LNCaP clone FGC (cell line): ENCODE measurements at regions not wholly inside any gene's neighbourhood (a gene's known extent, or its start where the extent isn't known, plus 50 kb on each side); places are given as distances from the start of the nearest gene placed in this dataset.
"Not testable (repeated sequence)": the region's sequence is repeated elsewhere in the genome, so short reads cannot be mapped to it uniquely, and the experiment has no call there.

Experiments used
- DNase-seq: peaks from one replicate; pipeline ENCODE4 v3.0.0-alpha.2; 2011; ENCODE audit warnings: low read depth
- H3K4me3 ChIP-seq: 2 replicates; pipeline ENCODE4 v1.5.1; 2011; ENCODE audit warnings: mild to moderate bottlenecking, low read depth, low read length, control low read depth
- CTCF ChIP-seq: IDR thresholded peaks from 2 replicates; pipeline ENCODE4 v1.5.1; 2012; ENCODE audit warnings: mild to moderate bottlenecking; ENCODE audit not compliant: control insufficient read depth, insufficient read depth; ENCODE audit errors: extremely low read depth

- no peak overlapping the region for H3K4me3 ChIP-seq
- TF ChIP-seq CTCF = no peak
- no peak for DNase-seq
These were observed 129.9 kb upstream of the ITGB1 start for GRCh38 chr10:33087922-33088321.

- DNase-seq = no peak
- no peak for TF ChIP-seq CTCF
- H3K4me3 ChIP-seq = no peak overlapping the region
These were observed 129.1 kb upstream of the ITGB1 start for GRCh38 chr10:33087152-33087551.

DNA sequence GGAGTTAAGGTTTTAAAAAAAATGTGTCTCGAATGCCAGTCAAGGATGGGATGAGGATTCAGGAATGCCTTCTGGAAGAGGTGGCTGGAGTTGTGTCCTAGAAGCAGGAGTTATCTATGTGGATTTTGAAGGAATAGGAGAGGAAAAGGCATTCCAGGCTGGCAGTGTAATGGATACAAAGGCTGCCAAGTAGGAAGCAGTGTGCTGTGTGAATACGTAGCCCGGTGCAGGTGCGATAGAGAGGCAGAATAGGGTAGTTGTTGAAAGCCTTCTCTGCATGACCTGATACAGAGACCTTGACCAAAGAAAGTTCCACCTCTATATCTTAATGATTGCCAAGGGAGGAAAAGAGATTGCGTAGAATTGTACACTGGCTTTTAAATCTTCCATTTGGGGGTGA lies 128.1 kb upstream of the ITGB1 start:
- TF ChIP-seq CTCF = no peak
- no peak overlapping the region for H3K4me3 ChIP-seq
- DNase-seq = no peak

DNA sequence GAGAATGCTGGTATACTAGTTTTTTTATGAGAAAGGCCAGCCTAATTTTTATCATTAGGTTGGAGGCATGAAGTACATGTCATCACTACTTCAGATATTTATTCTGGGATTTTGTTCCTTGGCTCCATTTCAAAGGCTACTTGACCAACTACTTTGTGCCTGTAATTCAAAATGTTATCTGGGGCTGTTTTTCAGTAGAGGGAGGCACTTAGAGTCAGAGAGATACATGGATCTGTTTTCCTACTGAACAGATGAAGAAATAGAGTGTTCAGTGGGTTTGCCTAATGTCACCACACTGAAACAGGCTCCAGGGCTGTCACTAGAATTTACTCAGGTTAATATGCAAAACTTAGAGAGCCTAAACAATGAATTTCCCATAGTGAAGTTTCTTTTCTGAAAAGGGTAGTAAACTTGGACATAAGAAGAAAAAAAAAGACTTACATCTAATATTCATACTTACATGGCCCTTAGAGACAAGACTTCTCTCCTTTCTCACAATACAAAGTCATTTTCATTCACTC lies 127.3 kb upstream of the ITGB1 start:
- DNase-seq = no peak
- H3K4me3 ChIP-seq = no peak overlapping the region
- TF ChIP-seq CTCF = no peak

DNA sequence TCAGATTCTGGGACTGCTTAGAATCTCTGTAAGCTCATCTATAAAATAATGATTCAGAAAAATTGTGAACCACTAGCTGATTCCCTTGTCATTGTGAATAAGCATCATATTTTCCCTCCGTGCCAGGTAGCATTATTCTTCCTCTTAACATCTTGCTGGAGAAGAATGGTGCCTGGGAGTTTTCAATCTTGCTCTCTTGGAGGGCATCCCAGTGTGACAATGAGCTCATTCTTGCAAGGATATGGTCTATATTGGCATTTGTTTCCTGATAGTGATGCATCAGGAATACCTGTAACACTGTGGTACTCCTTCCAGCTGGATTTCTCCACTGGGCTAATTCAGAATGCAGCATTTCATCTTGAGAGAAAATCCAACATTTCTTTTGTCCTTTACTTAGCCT lies 126.4 kb upstream of the ITGB1 start:
- no peak for DNase-seq
- no peak for TF ChIP-seq CTCF
- no peak overlapping the region for H3K4me3 ChIP-seq

- TF ChIP-seq CTCF = no peak
- H3K4me3 ChIP-seq = no peak overlapping the region
- no peak for DNase-seq
These were observed 124.4 kb upstream of the ITGB1 start for GRCh38 chr10:33082373-33082895.

GRCh38 chr10:33080467-33080866 lies 122.4 kb upstream of the ITGB1 start:
- not testable (repeated sequence) for DNase-seq, H3K4me3 ChIP-seq
